SK-N-SH treated with all-trans-retinoic acid at 6 μM for 48 hours (cell line): ENCODE measurements at regions not wholly inside any gene's neighbourhood (a gene's known extent, or its start where the extent isn't known, plus 50 kb on each side); places are given as distances from the start of the nearest gene placed in this dataset.

Source experiments
- ARNTL ChIP-seq: fragments of 450-650 bp; formaldehyde crosslinking; IDR thresholded peaks from 2 replicates; pipeline ENCODE4 v1.5.0; 2020; ENCODE audit warnings: low read depth, mild to moderate bottlenecking, moderate library complexity, borderline replicate concordance
- CSDC2 ChIP-seq: fragments of 250-450 bp; sonication (Bioruptor Pico); IDR thresholded peaks from 2 replicates; pipeline ENCODE4 v1.5.0; 2020; ENCODE audit warnings: mild to moderate bottlenecking, moderate library complexity
- ESRRG ChIP-seq: fragments of 250-450 bp; sonication (Bioruptor Pico); IDR thresholded peaks from 2 replicates; pipeline ENCODE4 v1.6.1; 2021; ENCODE audit warnings: mild to moderate bottlenecking
- GLIS3 ChIP-seq: fragments of 250-450 bp; sonication (Bioruptor Pico); IDR thresholded peaks from 2 replicates; pipeline ENCODE4 v1.5.0; 2020; ENCODE audit warnings: mild to moderate bottlenecking, moderate library complexity
- OSR1 ChIP-seq: fragments of 250-450 bp; sonication (Bioruptor Pico); IDR thresholded peaks from 2 replicates; pipeline ENCODE4 v1.8.0; 2022; ENCODE audit warnings: moderate library complexity, mild to moderate bottlenecking, inconsistent platforms
- RARB ChIP-seq: fragments of 250-450 bp; sonication (Bioruptor Pico); IDR thresholded peaks from 2 replicates; pipeline ENCODE4 v1.8.0; 2021; ENCODE audit warnings: mild to moderate bottlenecking, moderate library complexity
- TOX ChIP-seq: fragments of 250-450 bp; sonication (Bioruptor Pico); IDR thresholded peaks from 2 replicates; pipeline ENCODE4 v1.8.0; 2021; ENCODE audit warnings: mild to moderate bottlenecking, moderate library complexity, borderline replicate concordance
- TF ChIP-seq, protein P1 (sequence below): fragments of 250-450 bp; sonication (Bioruptor Pico); IDR thresholded peaks from 2 replicates; pipeline ENCODE4 v1.5.1; 2020; ENCODE audit warnings: low read depth, mild to moderate bottlenecking, moderate library complexity
- TF ChIP-seq, protein P2 (sequence below): fragments of 250-450 bp; sonication (Bioruptor Pico); IDR thresholded peaks from 2 replicates; pipeline ENCODE4 v1.5.1; 2021; ENCODE audit warnings: mild to moderate bottlenecking, moderate library complexity
- TF ChIP-seq, protein P3 (sequence below): fragments of 250-450 bp; sonication (Bioruptor Pico); IDR thresholded peaks from 2 replicates; pipeline ENCODE4 v1.8.0; 2020; ENCODE audit warnings: mild to moderate bottlenecking, moderate library complexity, borderline replicate concordance
- TF ChIP-seq, protein P4 (sequence below): fragments of 250-450 bp; sonication (Bioruptor Pico); IDR thresholded peaks from 2 replicates; pipeline ENCODE4 v1.8.0; 2021; ENCODE audit warnings: low read depth, mild to moderate bottlenecking, moderate library complexity, borderline replicate concordance

DNA sequence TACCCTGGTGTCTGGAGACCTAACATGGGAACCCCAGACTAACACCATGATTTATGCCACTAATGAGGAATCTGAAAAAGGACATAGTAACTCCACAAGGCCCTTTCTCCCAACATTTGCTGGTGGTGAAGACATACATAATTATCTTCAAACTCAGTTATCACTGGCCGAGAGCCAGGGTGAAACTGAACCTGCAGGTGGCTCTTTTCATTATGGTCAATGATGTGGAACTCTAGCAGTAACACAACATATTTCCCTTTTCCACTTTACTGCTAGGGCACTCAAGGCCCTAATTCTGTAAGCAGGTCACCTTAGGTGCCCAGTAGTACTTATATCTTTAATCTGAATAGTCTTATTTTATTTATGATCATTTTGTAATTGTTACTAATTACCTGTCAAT is 326.4 kb upstream of the SATB1 start:
- TF ChIP-seq, protein P1, sequence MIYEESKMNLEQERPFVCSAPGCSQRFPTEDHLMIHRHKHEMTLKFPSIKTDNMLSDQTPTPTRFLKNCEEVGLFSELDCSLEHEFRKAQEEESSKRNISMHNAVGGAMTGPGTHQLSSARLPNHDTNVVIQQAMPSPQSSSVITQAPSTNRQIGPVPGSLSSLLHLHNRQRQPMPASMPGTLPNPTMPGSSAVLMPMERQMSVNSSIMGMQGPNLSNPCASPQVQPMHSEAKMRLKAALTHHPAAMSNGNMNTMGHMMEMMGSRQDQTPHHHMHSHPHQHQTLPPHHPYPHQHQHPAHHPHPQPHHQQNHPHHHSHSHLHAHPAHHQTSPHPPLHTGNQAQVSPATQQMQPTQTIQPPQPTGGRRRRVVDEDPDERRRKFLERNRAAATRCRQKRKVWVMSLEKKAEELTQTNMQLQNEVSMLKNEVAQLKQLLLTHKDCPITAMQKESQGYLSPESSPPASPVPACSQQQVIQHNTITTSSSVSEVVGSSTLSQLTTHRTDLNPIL (CRISPR knock-in tag), result no peak
- TF ChIP-seq OSR1 (CRISPR knock-in tag), result no peak
- TF ChIP-seq, protein P2, sequence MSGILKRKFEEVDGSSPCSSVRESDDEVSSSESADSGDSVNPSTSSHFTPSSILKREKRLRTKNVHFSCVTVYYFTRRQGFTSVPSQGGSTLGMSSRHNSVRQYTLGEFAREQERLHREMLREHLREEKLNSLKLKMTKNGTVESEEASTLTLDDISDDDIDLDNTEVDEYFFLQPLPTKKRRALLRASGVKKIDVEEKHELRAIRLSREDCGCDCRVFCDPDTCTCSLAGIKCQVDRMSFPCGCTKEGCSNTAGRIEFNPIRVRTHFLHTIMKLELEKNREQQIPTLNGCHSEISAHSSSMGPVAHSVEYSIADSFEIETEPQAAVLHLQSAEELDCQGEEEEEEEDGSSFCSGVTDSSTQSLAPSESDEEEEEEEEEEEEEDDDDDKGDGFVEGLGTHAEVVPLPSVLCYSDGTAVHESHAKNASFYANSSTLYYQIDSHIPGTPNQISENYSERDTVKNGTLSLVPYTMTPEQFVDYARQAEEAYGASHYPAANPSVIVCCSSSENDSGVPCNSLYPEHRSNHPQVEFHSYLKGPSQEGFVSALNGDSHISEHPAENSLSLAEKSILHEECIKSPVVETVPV (CRISPR knock-in tag), result no peak
- TF ChIP-seq ESRRG (CRISPR knock-in tag), result no peak
- no peak for TF ChIP-seq TOX
- TF ChIP-seq ARNTL (CRISPR knock-in tag), result no peak
- TF ChIP-seq, protein P3, sequence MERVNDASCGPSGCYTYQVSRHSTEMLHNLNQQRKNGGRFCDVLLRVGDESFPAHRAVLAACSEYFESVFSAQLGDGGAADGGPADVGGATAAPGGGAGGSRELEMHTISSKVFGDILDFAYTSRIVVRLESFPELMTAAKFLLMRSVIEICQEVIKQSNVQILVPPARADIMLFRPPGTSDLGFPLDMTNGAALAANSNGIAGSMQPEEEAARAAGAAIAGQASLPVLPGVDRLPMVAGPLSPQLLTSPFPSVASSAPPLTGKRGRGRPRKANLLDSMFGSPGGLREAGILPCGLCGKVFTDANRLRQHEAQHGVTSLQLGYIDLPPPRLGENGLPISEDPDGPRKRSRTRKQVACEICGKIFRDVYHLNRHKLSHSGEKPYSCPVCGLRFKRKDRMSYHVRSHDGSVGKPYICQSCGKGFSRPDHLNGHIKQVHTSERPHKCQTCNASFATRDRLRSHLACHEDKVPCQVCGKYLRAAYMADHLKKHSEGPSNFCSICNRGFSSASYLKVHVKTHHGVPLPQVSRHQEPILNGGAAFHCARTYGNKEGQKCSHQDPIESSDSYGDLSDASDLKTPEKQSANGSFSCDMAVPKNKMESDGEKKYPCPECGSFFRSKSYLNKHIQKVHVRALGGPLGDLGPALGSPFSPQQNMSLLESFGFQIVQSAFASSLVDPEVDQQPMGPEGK (CRISPR knock-in tag), result no peak
- TF ChIP-seq CSDC2 (CRISPR knock-in tag), result no peak
- TF ChIP-seq RARB, result no peak
- TF ChIP-seq, protein P4, sequence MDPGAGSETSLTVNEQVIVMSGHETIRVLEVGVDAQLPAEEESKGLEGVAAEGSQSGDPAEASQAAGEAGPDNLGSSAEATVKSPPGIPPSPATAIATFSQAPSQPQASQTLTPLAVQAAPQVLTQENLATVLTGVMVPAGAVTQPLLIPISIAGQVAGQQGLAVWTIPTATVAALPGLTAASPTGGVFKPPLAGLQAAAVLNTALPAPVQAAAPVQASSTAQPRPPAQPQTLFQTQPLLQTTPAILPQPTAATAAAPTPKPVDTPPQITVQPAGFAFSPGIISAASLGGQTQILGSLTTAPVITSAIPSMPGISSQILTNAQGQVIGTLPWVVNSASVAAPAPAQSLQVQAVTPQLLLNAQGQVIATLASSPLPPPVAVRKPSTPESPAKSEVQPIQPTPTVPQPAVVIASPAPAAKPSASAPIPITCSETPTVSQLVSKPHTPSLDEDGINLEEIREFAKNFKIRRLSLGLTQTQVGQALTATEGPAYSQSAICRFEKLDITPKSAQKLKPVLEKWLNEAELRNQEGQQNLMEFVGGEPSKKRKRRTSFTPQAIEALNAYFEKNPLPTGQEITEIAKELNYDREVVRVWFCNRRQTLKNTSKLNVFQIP (CRISPR knock-in tag), result no peak
- no peak for TF ChIP-seq GLIS3
